Loucy (cell line): ENCODE measurements at regions not wholly inside any gene's neighbourhood (a gene's known extent, or its start where the extent isn't known, plus 50 kb on each side); places are given as distances from the start of the nearest gene placed in this dataset.

Experiments
- EZH2phosphoT487 ChIP-seq: fragments of 200-600 bp; IDR thresholded peaks from 2 replicates; pipeline ENCODE4 v1.6.1; 2018; ENCODE audit warnings: antibody characterized with exemption, mild to moderate bottlenecking, moderate library complexity, borderline replicate concordance
- TF ChIP-seq, protein P1 (sequence below): fragments of 200-600 bp; sonication (generic); conservative IDR thresholded peaks from 2 replicates; pipeline ENCODE4 v1.5.1; 2014; ENCODE audit warnings: mild to moderate bottlenecking, antibody characterized with exemption, low read length

DNA sequence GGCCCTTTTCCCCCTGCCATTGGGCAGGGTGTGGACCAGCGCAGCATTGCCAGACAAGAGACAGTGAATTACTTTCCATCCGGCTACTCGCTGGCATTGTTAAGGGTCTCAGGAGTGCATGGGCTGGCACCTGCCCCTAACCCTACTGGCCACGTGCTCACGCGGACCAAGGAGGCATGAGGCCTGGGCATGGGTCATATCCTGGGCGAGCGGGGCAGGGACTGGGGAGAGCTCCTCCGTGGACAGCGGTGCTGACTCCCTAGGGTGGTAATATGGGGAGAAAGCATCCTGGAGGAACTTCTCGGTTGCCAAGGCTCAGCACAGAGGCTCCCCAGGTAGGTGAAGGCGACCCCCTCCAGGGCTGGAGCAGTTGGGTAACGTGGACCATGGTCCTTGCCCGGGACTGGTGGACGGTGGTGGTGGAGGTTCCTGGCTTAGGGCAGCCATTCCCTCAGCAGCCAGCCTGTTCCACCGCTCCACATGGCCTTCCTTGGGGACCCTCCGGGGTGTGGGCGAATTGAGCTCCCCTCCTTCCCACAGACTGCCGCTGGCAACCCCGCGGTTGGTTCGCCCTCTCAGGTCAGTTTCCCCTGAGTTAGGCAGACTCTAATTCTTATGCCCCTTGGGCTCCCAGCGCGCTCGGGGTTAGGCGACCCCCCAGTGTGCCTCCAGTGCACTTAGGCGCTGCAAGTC lies 465.1 kb downstream of the SLITRK5 start:
- TF ChIP-seq, protein P1, sequence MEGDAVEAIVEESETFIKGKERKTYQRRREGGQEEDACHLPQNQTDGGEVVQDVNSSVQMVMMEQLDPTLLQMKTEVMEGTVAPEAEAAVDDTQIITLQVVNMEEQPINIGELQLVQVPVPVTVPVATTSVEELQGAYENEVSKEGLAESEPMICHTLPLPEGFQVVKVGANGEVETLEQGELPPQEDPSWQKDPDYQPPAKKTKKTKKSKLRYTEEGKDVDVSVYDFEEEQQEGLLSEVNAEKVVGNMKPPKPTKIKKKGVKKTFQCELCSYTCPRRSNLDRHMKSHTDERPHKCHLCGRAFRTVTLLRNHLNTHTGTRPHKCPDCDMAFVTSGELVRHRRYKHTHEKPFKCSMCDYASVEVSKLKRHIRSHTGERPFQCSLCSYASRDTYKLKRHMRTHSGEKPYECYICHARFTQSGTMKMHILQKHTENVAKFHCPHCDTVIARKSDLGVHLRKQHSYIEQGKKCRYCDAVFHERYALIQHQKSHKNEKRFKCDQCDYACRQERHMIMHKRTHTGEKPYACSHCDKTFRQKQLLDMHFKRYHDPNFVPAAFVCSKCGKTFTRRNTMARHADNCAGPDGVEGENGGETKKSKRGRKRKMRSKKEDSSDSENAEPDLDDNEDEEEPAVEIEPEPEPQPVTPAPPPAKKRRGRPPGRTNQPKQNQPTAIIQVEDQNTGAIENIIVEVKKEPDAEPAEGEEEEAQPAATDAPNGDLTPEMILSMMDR = no peak
- TF ChIP-seq EZH2phosphoT487 = no peak
